ENCODE measurements at regions not wholly inside any gene's neighbourhood (a gene's known extent, or its start where the extent isn't known, plus 50 kb on each side); places are given as distances from the start of the nearest gene placed in this dataset.
"Not testable (repeated sequence)": the region's sequence is repeated elsewhere in the genome, so short reads cannot be mapped to it uniquely, and the experiment has no call there.

GRCh38 chr7:149714081-149714909 is 59.1 kb downstream of the ZNF467 start:
- DNase-seq = peak; percentile 83

DNA sequence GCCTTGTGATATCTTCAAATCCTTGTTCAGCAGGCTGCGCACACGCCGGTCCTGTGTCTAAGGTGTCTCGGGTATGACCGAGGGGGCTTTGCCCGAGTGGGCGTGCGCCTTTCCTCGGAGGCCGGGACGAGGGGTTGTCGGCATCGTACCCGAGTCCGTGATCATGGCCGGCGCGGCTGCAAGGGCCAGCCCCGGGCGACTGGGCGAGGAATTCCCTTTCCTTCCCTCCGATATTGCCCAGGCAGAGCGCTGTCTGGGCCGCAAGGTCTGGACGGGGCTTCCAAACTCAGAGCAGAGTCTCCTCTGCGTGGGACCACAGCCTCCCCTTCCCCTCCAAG is 59.7 kb downstream of the ZNF467 start:
- no peak for DNase-seq

GRCh38 chr7:149713061-149713730 is 60.2 kb downstream of the ZNF467 start:
- DNase-seq = no peak

DNA sequence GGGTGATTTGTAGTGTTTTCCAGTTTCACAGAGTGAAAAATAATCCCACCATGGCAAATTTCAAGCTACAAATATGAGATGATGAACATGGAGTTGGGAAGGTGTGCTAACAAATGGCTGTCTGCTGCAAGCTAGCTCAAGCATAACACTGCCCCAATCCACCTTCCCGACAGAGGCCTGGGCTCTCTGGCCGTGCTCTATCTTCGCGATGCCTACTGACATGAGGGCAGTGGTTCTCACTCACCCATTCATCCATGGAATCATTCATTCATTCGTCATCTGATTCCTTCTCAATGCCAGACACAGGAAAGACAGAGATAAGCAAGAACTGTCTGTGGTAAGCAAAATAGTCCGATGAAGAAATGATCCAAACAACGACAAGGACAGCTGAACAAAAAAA is 65.4 kb downstream of the ZNF467 start:
- no peak for DNase-seq

GRCh38 chr7:149707448-149707886 is 65.9 kb downstream of the ZNF467 start:
- no peak for DNase-seq

DNA sequence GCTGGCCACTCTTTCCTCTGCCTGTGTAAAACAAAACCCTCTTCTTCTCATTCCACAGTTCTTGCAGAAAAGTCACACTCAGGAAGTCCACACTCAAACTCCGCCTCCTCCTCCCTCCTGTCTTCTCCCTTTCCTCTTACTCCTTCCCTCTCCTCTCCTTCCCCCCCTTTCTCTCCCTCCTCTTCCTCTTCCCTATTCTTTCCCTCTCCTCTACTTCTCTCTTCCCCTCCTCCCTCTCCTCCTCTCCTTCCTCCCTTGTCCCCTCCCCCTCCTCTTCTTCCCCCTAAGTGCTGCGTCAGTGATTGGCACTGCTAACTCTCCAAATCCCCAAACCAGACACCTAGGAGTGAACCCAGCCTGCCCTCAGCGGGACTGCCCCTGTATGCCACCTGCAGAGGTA is 67.0 kb downstream of the ZNF467 start:
- DNase-seq = no peak

GRCh38 chr7:149704507-149704906 is 68.9 kb downstream of the ZNF467 start:
- no peak for DNase-seq

- DNase-seq = no peak
Measured at GRCh38 chr7:149703044-149703650, 70.2 kb downstream of the ZNF467 start.

DNA sequence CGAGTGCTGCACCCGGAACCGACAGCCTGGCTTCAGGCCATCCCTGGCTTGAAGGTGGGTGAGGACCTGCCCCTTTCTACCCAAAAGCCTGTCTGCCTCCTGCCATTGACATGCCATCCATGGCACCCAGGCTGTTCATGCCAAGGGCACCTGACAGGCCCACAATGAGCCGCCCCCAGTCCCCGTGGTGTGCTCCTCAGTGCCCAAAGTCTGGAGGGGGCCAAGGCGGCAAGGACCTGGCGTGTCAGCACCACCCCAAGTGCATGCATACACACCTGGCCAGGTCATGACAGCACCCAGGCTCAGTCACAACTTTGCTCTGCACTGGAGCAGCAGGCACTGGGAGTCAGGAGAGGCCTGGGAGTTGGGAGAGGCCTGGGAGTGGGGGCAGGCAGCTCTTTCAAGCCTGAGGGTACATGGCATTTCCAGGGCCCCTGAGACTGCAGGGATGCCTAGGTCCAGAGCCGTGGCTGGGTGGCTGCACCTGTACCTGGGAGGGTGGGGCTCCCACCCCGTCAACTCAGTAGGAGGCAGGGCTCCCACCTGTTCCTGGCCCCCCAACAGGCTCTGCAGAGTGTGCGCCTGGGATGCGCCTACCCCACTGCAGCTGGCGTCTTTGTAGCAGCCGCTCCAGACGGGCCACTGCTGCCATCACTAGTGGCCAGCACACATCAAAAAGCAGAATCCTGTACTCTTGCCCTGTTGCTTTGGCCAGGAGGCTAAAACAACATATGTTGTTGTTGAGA is 71.7 kb downstream of the ZNF467 start:
- no peak for DNase-seq

DNA sequence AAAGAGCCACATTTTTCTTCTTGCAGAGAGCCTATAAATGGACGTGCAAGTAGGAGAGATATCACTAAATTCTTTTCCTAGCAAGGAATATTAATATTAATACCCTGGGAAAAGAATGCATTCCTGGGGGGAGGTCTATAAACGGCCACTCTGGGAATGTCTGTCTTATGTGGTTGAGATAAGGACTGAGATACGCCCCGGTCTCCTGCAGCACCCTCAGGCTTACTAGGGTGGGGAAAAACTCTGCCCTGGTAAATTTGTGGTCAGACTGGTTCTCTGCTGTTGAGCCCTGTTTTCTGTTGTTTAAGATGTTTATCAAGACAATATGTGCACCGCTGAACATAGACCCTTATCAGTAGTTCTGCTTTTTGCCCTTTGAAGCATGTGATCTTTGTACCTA is 75.6 kb downstream of the ZNF467 start:
- not testable (repeated sequence) for DNase-seq

DNA sequence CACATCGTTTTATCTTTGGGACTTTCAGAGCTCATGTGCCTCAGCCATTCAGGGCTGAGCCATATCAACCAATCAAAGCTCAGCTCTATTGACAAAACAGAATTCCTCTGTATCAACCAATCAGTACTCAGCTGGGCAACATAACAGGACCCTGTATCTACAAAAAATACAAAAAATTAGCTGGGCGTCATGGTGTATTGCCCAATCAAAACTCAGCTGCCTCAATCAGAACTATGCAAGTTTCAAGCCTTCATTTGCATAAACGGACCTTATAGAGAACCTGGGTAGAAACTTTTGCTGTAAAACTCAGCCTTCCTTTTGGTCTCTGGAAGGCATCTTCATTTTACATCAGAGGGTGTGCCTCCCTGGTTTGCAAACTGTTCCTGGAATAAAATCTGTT is 77.1 kb downstream of the ZNF467 start:
- DNase-seq = no peak

GRCh38 chr7:149692557-149692982 is 80.8 kb downstream of the ZNF467 start:
- DNase-seq = no peak

DNA sequence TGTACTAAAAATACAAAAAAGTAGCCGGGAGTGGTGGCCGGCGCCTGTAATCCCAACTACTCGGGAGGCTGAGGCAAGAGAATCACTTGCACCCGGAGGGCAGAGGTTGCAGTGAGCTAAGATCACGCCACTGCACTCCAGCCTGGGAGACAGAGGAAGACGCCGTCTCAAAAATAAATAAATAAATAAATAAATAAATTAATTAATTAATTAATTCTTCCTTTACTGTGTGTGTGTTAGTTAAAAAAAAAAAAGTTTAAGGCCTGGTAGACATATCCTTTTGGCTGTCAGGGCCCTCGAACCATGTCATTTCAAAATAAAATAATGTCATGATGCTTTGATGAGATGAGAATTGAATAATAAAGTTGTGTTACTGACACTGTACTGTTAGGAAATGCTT is 81.3 kb downstream of the ZNF467 start:
- DNase-seq = no peak

DNA sequence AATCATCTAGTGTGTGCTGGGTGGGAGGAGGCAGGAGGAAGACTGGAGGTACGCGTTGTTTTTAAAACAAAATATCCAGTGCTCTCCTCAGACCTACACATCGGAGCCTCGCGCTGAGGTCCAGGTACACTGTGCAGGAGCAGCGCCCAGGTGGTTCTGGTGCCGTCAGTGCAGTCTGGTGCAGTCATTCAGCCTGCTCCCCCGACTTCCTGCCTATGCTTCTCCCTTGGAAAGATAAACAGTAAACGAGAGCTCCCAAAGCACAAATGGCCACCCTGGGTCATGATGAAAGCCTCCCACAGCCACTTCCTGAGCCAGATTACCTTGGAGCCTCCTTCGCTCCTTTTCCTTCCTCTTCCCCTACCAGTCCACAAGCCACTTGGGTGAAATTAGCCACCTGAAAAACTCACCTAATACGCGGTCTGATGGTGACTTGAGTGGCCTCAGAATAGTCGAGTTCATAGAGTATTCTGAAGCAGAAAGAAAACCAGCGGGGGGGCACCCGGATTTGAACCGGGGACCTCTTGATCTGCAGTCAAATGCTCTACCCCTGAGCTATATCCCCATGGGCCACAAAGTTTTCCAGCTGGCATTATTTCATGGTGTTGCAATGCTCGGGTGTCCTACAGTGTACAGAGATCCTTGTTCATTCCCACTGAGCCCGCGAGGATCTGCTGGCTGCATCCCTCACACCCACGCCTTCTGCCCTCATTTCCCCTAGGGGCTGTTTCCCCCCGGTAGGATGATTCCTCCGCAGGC is 82.5 kb downstream of the ZNF467 start:
- peak; percentile 92 for DNase-seq

GRCh38 chr7:149689291-149689721 is 84.1 kb downstream of the ZNF467 start:
- DNase-seq = no peak

- no peak for DNase-seq
Measured at GRCh38 chr7:149688836-149689235, 84.6 kb downstream of the ZNF467 start.

DNA sequence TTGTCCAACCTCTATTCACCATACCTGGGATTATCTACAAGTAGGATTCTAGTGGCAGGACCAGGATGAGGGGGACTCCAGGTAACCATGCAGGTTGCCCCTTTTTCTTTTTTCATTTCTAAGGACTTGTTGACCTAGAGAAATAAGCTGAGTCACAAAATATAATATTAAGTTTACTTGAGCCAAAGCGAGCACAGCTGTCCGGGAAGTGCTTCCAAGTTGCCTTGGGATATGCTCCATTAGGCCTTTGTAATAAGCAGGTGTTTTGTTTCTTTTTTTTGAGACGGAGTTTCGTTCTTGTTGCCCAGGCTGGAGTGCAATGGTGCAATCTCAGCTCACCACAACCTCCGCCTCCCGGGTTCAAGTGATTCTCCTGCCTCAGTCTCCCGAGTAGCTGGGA is 85.6 kb downstream of the ZNF467 start:
- DNase-seq = not testable (repeated sequence)

GRCh38 chr7:149686449-149686848 is 86.9 kb downstream of the ZNF467 start:
- DNase-seq = no peak

DNA sequence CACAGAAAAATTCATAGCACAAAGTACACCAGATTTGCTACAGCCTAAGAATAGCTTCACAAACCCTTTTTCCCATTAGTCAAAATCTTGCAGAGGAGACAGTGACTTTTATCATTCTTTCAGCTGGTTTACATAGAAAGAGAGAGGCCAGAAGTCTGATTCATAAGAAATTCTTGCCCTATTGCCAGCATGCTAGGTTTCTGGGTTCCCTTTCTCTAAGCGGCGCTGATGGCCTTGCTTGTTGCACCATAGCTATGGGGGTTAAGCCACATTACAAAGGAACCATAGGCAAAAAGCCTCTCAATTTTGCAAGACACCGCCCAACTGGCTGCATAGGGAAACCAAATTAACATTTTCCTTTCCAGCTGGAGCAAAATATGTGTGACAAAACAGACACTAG is 87.4 kb downstream of the ZNF467 start:
- DNase-seq = no peak

GRCh38 chr7:149685455-149685854 is 87.9 kb downstream of the ZNF467 start:
- DNase-seq = no peak

- DNase-seq = no peak
Measured at GRCh38 chr7:149683898-149684297, 89.5 kb downstream of the ZNF467 start.

DNA sequence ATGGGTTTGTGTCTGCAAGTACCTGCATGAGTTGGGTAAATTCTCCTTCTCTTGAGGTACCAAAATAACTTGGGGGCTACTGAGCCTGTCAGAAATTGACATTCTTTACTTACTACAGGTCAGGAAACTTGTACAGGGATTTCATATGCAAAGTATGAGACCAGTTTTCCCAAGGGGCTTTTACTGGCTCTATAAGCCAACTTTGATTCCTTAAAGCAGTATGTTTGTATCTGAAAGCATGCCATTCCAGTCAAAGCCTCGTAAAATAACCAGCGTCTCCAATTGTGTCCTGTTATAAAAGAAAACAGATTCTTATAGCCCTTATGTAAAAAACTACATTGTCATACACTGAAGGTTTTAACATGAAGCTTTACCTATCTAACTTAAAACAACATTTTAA is 90.2 kb downstream of the ZNF467 start:
- DNase-seq = no peak

DNA sequence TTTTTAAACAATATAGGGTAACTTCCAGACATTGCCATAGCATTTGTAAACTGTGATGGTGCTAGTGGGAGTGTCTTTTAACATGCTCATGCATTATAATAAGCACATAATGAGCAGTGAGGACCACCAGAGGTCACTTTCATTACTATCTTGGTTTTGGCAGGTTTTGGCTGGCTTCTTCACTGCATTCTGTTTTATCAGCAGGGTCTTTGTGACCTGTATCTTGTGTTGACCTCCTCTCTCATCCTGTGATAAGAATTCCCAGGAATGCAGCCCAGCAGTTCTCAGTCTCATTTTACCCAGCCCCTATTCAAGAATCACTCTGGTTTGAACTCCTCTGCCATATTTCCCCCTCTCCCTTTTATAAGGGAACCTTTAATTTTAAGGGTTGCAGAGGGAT is 91.3 kb downstream of the ZNF467 start:
- DNase-seq = no peak

All from NCI-H526 treated with DMSO at 0.1 percent for 48 hours (cell line).